GM23248 (cell line): ENCODE measurements at regions not wholly inside any gene's neighbourhood (a gene's known extent, or its start where the extent isn't known, plus 50 kb on each side); places are given as distances from the start of the nearest gene placed in this dataset.

ENCODE experiments used
- EZH2 ChIP-seq: fragments of 200-600 bp; sonication (generic); IDR thresholded peaks from 2 replicates; pipeline ENCODE4 v1.6.1; 2018; ENCODE audit warnings: antibody characterized with exemption, mild to moderate bottlenecking; ENCODE audit not compliant: insufficient read depth, poor library complexity, severe bottlenecking
- EZH2phosphoT487 ChIP-seq: fragments of 200-600 bp; sonication (generic); IDR thresholded peaks from 2 replicates; pipeline ENCODE4 v1.6.1; 2018; ENCODE audit warnings: antibody characterized with exemption, moderate library complexity, mild to moderate bottlenecking, low read depth; ENCODE audit not compliant: insufficient read depth

DNA sequence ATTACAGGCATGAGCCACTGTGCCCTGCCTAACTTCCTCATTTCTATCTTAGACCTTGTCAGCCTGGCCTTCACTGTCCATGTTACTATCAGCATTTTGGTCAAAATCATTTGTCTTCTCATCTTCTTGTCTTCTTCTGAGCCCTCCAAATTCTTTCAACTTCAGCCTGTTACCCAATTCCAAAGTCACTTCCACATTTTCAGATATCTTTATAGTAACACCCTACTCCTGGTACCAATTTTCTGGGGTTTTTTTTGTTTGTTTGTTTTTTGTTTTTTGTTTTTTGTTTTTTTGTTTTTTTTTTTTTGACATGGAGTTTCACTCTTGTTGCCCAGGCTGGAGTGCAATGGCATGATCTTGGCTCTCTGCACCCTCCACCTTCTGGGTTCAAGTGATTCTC is 90.3 kb upstream of the LARP1 start:
- TF ChIP-seq EZH2, result no peak
- no peak for TF ChIP-seq EZH2phosphoT487
